ENCODE measurements at regions not wholly inside any gene's neighbourhood (a gene's known extent, or its start where the extent isn't known, plus 50 kb on each side); places are given as distances from the start of the nearest gene placed in this dataset.
"Not testable (repeated sequence)": the region's sequence is repeated elsewhere in the genome, so short reads cannot be mapped to it uniquely, and the experiment has no call there.

DNA sequence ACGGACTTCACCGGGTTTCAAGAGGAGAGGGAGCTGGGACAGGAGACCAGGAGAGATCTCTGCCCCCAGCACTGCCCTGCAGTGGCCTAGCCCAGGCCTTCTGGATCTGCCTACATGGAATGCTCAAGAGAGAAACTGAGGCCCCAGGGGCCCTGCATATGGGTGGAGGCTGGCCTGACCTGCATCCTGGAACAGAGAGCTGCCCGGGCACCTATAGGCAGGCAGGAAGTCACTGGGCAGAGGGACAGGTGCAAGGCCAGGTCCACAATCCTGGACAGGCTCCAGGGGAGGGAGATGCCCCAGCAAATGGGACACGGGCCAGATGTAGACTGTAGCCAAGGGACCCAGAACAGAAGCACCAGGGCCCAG is 98.5 kb upstream of the RUFY1 start:
- ChIA-PET POLR2A (no interaction called here), CTCF (no interaction called here)
- H3K36me3 Mint-ChIP-seq (ENCODE audit: low read depth), result peaks cover 4% of the 10 kb centered on the region
- no peak for DNase-seq
- H3K27me3 Mint-ChIP-seq, result no peaks in the 10 kb centered on the region
- peaks cover 3% of the 10 kb centered on the region for H3K4me1 Mint-ChIP-seq
- H3K9me3 Mint-ChIP-seq, result peaks cover 17% of the 10 kb centered on the region
- no peak overlapping the region for H3K4me3 Mint-ChIP-seq
- H3K27ac Mint-ChIP-seq, result no peak overlapping the region

DNA sequence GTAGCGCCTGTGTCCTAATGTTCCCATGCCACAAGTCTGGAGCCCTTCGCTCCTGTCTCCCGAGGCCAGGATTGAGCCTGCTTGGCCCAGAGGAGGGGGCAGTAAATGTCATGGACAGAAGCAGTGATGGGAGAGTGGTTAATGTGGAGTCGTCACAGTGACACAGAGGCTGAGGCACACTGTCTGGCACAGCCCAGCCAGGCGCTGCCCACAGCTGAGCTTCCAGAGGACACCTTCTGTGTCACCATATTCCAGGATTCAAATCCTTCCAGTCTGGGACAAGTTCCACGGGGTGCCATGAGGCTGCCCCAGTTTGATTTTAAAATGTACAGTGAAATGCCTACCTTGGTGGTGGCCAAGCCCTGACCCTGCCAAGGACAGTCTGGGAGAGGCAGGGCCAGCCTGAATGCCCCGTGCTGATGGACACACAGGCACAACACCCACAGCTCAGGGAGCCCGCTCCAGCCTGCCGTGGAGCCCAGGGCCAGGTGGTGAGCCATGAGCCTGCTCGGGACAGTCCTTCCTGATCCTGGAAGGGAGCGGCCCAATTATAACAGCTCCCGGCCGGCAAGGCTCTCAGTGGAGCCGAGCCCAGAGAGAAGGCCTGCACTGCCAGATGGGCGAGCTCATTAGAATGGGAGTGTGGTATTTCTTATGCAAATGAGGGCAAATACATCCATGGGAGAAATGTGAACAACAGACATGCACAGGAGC is 99.1 kb upstream of the RUFY1 start:
- Mint-ChIP-seq H3K4me3 (no peak overlapping the region), H3K4me1 (peaks cover 2% of the 10 kb centered on the region), H3K27ac (no peak overlapping the region), H3K9me3 (peaks cover 13% of the 10 kb centered on the region), H3K27me3 (no peaks in the 10 kb centered on the region), H3K36me3 (ENCODE audit: low read depth) (peaks cover 4% of the 10 kb centered on the region)
- no peak for DNase-seq
- CTCF ChIA-PET, result no interaction called here
- POLR2A ChIA-PET, result no interaction called here

DNA sequence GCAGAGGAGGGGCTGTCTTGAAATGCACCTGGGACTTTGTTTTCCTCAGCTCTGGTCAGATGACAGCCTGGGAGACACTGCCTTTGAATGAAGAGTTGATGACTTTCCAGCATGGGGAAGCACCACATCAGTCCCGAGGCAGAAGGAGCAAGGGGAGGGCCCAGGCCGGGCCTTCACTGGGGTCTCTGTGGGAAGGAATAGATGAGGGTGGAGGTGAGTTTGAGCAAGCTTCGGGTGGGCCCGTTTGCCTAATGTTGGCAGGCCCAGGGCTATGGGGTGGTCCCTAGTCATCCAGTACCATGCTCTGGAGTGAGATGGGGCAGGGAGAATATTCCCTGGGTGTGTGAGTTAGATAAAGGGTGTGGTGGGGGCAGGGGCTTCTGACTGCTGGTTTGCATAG is 100.4 kb upstream of the RUFY1 start:
- H3K4me1 Mint-ChIP-seq; DNase-seq; POLR2A ChIA-PET; CTCF ChIA-PET; H3K9me3 Mint-ChIP-seq; H3K27me3 Mint-ChIP-seq; H3K4me3 Mint-ChIP-seq; H3K27ac Mint-ChIP-seq; H3K36me3 Mint-ChIP-seq (ENCODE audit: low read depth): not testable (repeated sequence)

DNA sequence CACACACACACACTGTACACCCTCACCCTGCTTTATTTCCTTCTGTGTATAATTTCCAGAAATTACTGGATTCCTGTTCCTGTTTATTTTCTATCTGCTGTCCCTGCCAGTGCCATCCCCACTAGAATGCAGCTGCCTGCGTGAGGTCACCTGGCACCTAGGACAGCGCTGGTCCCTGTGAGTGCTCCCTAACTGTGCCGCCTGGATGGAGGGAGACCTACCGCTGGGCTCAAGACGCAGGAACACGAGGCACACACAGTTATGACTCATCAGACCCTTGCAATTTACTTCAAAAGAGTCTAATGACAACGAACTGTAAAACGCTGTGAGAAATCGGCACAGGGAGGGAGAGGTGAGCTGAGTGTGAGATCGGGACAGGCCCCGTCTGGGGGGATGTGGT is 102.1 kb upstream of the RUFY1 start:
- DNase-seq; H3K27me3 Mint-ChIP-seq; POLR2A ChIA-PET; H3K9me3 Mint-ChIP-seq; H3K4me1 Mint-ChIP-seq; CTCF ChIA-PET; H3K27ac Mint-ChIP-seq; H3K36me3 Mint-ChIP-seq (ENCODE audit: low read depth); H3K4me3 Mint-ChIP-seq: not testable (repeated sequence)

DNA sequence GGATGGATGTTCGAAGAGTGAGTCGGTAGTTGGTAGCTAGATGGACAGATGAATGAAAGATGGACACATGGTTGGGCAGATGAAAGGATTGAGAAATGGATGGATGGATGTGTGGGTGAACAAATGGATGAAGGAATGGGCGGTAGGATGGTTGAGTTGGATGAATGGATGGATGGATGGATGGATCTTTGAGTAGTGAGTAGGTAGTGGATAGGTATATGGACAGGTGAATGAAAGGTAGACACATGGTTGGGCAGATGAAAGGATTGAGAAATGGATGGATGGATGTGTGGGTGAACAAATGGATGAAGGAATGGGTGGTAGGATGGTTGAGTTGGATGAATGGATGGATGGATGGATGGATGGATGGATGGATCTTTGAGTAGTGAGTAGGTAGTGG is 97.0 kb upstream of the ADAMTS2 start:
- POLR2A ChIA-PET; H3K27ac Mint-ChIP-seq; H3K4me3 Mint-ChIP-seq; H3K4me1 Mint-ChIP-seq; H3K27me3 Mint-ChIP-seq; CTCF ChIA-PET; DNase-seq; H3K9me3 Mint-ChIP-seq; H3K36me3 Mint-ChIP-seq (ENCODE audit: low read depth): not testable (repeated sequence)

DNA sequence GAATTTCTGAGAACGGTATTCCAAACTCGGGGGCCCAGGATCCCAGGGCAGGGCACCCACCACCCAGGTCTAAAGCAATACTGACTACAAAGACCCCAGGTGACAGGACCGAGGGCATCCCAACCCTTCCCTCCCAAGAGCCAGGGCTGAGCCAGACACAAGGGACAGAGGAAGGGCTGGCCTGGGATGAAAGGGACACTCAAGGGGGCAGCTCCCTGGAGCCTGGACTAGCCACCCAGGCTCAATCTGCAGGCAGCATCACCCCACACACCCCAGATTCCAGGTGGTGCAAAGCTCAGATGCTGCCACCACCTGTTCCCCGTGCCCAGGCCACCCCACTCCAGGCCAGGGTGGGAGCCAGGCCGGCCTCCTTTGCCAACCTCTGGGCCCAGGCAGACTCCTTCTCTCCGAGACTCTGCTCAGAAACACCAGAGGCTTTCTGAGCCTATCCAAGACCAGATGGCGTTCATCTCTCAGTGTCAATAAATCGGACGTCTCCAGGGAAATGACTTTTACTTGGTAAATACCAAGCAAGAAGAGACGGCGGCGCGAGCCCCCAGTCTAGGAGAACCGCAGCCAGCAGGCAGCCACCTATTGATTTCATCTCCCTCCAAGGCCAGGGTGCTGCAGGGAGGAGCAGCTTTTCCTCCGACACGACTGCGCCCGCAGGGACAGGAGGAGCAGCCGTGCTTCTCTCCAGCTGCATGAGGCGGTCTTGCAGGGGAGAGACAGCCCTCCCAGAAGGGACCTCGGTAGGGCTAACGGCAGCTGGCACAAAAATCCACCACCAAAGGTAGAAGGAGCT is 94.1 kb upstream of the ADAMTS2 start:
- no peak for DNase-seq
- ChIA-PET CTCF (no interaction called here), POLR2A (no interaction called here)
- Mint-ChIP-seq H3K4me1 (no peaks in the 10 kb centered on the region), H3K27me3 (no peaks in the 10 kb centered on the region), H3K27ac (no peak overlapping the region), H3K36me3 (ENCODE audit: low read depth) (no peaks in the 10 kb centered on the region), H3K4me3 (no peak overlapping the region), H3K9me3 (no peaks in the 10 kb centered on the region)

- Mint-ChIP-seq H3K27ac (no peak overlapping the region), H3K36me3 (ENCODE audit: low read depth) (no peaks in the 10 kb centered on the region), H3K27me3 (no peaks in the 10 kb centered on the region), H3K4me3 (no peak overlapping the region), H3K9me3 (peaks cover 3% of the 10 kb centered on the region), H3K4me1 (no peaks in the 10 kb centered on the region)
- CTCF ChIA-PET, result no interaction called here
- POLR2A ChIA-PET, result no interaction called here
- DNase-seq, result no peak
Observed at GRCh38 chr5:179438461-179438860, 93.2 kb upstream of the ADAMTS2 start.

GRCh38 chr5:179438011-179438441 is 92.8 kb upstream of the ADAMTS2 start:
- no peak for DNase-seq
- H3K27me3 Mint-ChIP-seq, result no peaks in the 10 kb centered on the region
- POLR2A ChIA-PET, result no interaction called here

DNA sequence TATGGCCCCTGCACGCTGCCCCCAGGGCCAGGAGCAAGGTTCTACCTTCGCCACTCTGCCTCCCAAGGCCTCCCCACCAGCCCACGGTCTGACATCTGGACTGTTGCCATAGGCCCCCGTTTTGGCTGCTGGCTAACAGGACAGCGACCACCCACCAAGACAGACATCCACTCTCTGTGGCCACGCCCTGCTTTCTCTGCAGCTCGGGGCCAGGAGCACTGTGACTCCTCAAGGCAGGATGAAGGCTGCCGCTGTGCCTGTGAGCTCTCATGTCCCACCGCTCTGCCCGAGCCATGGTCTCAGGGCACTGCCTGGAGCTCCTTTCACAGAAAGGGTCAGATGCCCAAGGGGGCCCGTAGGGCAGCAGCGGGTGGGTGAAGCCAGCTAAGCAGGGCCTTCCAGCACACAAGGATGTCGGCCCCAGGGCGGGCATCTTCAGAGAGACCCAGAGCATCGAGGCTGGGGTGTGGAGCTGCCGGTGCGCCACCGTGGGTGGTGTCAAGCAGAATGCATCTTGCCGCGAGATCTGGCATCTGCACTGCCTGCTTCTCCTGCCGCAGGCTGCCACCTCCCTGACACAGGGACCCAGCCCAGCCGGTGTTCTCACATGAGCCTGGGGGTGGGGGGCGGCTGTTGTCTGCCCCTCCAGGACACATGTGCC is 92.2 kb upstream of the ADAMTS2 start:
- POLR2A ChIA-PET, result no interaction called here
- no peaks in the 10 kb centered on the region for H3K27me3 Mint-ChIP-seq
- DNase-seq, result no peak
- no peak overlapping the region for H3K27ac Mint-ChIP-seq
- CTCF ChIA-PET, result no interaction called here
- H3K9me3 Mint-ChIP-seq, result peaks cover 3% of the 10 kb centered on the region
- H3K4me1 Mint-ChIP-seq, result no peaks in the 10 kb centered on the region
- no peaks in the 10 kb centered on the region for H3K36me3 Mint-ChIP-seq (ENCODE audit: low read depth)
- no peak overlapping the region for H3K4me3 Mint-ChIP-seq

More at GRCh38 chr5:179438011-179438441, 92.8 kb upstream of the ADAMTS2 start:
- Mint-ChIP-seq H3K4me1 (no peaks in the 10 kb centered on the region), H3K27ac (no peak overlapping the region), H3K9me3 (peaks cover 3% of the 10 kb centered on the region), H3K4me3 (no peak overlapping the region), H3K36me3 (ENCODE audit: low read depth) (no peaks in the 10 kb centered on the region)
- CTCF ChIA-PET, result no interaction called here

DNA sequence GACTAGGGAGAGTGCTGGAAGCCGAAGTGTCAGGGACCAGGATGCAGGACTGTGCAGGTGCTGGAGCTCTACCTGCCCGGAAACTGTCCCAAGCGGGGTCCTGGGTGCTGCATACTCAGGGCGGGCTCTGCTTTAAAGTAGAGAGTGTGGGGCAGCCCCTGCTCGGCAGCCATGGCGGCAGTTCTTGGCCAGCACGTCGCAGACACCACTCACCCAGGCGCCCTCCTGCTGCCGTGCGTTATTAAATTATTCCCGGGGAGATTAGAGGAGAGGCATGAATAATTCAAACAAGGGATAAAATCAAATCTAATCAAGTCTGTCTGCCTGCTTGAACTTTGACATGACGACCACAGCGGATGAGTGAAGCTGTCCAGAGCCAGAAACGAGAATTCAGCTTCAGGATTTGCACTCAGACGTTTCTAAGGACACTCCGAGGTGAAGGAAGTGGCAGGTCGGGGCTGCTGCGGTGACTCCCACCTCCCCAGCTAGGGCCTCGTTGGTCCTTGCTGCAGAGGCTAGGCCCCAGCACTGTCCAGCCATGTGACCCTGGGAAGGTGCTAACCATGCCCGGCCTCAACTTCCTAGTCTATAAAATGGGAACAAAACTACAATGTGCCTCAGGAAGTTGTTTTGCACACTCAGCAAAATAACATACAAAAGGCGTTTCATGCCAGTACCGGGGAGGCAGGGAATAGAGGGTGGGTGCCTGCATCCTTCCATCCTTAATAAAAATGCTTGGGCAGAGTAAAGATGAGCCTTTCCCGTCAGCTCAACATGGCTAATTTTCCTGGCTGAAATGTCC is 91.3 kb upstream of the ADAMTS2 start:
- no peaks in the 10 kb centered on the region for H3K27me3 Mint-ChIP-seq
- ChIA-PET POLR2A (no interaction called here), CTCF (no interaction called here)
- H3K9me3 Mint-ChIP-seq, result peaks cover 3% of the 10 kb centered on the region
- H3K27ac Mint-ChIP-seq, result no peak overlapping the region
- H3K36me3 Mint-ChIP-seq (ENCODE audit: low read depth), result no peaks in the 10 kb centered on the region
- H3K4me3 Mint-ChIP-seq, result no peak overlapping the region
- H3K4me1 Mint-ChIP-seq, result no peaks in the 10 kb centered on the region
- no peak for DNase-seq

DNA sequence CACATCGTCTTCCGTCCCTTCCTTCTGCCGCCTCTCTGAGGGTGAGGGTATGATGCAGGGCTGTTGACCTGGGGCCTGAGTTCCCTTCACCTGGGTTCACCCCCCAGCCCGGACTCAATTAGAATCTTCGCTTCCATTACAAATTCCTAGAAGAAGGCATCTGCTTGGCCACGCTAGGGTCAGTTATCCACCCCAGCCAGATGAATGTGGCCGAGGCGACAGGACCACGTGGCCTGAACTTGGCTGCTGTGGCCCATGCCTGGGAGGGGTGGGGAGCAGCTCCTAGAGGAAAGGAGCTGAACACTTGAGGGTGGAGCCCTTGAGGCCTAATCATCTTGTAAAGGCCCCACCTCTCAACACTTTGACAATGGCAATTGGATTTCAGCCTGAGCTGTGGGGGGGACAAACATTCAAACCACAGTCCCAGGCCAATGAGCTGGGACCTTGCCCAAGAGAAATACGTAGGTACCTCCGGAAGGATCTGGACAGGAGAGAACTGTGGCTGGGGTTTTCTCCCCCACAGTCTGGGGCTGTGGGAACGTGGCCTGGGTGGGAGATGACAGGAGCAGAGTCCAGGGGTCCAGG is 90.6 kb upstream of the ADAMTS2 start:
- no peaks in the 10 kb centered on the region for H3K4me1 Mint-ChIP-seq
- no peaks in the 10 kb centered on the region for H3K27me3 Mint-ChIP-seq
- no peaks in the 10 kb centered on the region for H3K36me3 Mint-ChIP-seq (ENCODE audit: low read depth)
- no peak overlapping the region for H3K4me3 Mint-ChIP-seq
- CTCF ChIA-PET, result no interaction called here
- no peak overlapping the region for H3K27ac Mint-ChIP-seq
- H3K9me3 Mint-ChIP-seq, result peaks cover 3% of the 10 kb centered on the region
- POLR2A ChIA-PET, result no interaction called here
- no peak for DNase-seq

GRCh38 chr5:179435181-179435580 is 89.9 kb upstream of the ADAMTS2 start:
- no peak for DNase-seq
- POLR2A ChIA-PET, result no interaction called here
- Mint-ChIP-seq H3K27ac (no peak overlapping the region), H3K27me3 (no peaks in the 10 kb centered on the region), H3K4me3 (no peak overlapping the region), H3K36me3 (ENCODE audit: low read depth) (no peaks in the 10 kb centered on the region), H3K9me3 (peaks cover 3% of the 10 kb centered on the region), H3K4me1 (no peaks in the 10 kb centered on the region)
- CTCF ChIA-PET, result no interaction called here

DNA sequence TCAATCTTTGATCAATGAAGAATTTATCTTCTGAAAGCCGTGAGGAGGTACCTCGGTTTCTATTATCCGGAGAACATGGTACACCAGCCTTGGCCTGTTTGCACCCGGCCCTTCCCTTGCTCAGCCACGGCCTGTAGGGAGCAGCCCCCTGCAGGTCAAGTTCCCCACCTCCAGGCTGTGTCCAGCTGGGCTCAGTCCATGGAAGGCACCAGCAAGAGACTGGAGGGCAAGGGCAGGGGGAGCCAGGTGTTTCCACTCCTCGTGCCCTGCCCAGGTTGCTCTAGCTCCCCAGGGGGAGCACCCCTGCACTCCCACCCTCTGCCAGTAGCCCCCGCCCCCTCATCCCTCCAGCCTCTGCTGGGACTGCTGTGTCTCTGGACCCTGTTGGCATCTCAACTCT is 87.3 kb upstream of the ADAMTS2 start:
- peaks cover 3% of the 10 kb centered on the region for H3K9me3 Mint-ChIP-seq
- no peak overlapping the region for H3K27ac Mint-ChIP-seq
- no peak for DNase-seq
- H3K36me3 Mint-ChIP-seq (ENCODE audit: low read depth), result no peaks in the 10 kb centered on the region
- ChIA-PET CTCF (no interaction called here), POLR2A (no interaction called here)
- H3K27me3 Mint-ChIP-seq, result no peaks in the 10 kb centered on the region
- H3K4me1 Mint-ChIP-seq, result no peaks in the 10 kb centered on the region
- H3K4me3 Mint-ChIP-seq, result no peak overlapping the region
